ENCODE measurements at regions not wholly inside any gene's neighbourhood (a gene's known extent, or its start where the extent isn't known, plus 50 kb on each side); places are given as distances from the start of the nearest gene placed in this dataset.

DNA sequence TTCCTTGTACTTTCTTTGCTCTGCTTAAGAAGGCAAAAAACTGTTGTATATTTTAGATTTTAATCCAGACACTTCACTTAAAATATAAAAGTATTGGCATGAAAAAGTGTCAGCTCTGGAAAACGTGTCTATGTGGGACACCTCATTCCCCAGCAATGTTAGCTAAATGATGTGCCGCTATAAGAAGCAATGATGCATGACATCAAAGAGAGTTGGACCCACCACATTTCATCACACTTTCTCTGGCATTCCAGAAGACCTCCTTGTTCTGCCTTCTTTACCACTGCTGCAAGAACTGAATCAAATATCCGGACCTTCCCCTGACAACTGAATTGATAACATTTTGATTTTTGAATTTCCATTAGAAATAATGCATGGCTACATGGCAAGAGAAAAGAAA is 242.4 kb upstream of the TANK start:
- TF ChIP-seq, protein P1, sequence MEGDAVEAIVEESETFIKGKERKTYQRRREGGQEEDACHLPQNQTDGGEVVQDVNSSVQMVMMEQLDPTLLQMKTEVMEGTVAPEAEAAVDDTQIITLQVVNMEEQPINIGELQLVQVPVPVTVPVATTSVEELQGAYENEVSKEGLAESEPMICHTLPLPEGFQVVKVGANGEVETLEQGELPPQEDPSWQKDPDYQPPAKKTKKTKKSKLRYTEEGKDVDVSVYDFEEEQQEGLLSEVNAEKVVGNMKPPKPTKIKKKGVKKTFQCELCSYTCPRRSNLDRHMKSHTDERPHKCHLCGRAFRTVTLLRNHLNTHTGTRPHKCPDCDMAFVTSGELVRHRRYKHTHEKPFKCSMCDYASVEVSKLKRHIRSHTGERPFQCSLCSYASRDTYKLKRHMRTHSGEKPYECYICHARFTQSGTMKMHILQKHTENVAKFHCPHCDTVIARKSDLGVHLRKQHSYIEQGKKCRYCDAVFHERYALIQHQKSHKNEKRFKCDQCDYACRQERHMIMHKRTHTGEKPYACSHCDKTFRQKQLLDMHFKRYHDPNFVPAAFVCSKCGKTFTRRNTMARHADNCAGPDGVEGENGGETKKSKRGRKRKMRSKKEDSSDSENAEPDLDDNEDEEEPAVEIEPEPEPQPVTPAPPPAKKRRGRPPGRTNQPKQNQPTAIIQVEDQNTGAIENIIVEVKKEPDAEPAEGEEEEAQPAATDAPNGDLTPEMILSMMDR (IDR thresholded peaks at IDR 0.05): no peak
- TF ChIP-seq POLR2A (IDR thresholded peaks at IDR 0.05): no peak

All from esophagus squamous epithelium (tissue), 4 donors.